GM23338 (cell line): ENCODE measurements at regions not wholly inside any gene's neighbourhood (a gene's known extent, or its start where the extent isn't known, plus 50 kb on each side); places are given as distances from the start of the nearest gene placed in this dataset.

Experiments
- CREB1 ChIP-seq: fragments of 250-450 bp; sonication (Bioruptor Pico); IDR thresholded peaks from 2 replicates; pipeline ENCODE4 v1.5.0; 2020; ENCODE audit warnings: low read depth, mild to moderate bottlenecking, moderate library complexity
- CTCF ChIP-seq, 2 experiments: fragments of 200-600 bp in 1 of 2; sonication (generic) in 1 of 2; conservative IDR thresholded peaks; 2 replicates each; pipeline versions ENCODE4 v1.5.1 to v1.6.1; 2016 to 2017; ENCODE audit warnings: antibody characterized with exemption in 2 of 2, low read depth in 2 of 2, mild to moderate bottlenecking in 2 of 2, moderate library complexity in 1 of 2
- EZH2 ChIP-seq: fragments of 200-600 bp; sonication (generic); IDR thresholded peaks from one replicate; pipeline ENCODE4 v1.8.0; 2017; ENCODE audit warnings: antibody characterized with exemption, mild to moderate bottlenecking, low read depth; ENCODE audit not compliant: unreplicated experiment
- EZH2phosphoT487 ChIP-seq: fragments of 200-600 bp; sonication (generic); IDR thresholded peaks from one replicate; pipeline ENCODE4 v1.8.1; 2018; ENCODE audit warnings: antibody characterized with exemption; ENCODE audit not compliant: unreplicated experiment
- JUNB ChIP-seq: IDR thresholded peaks from one replicate; pipeline ENCODE4 v1.6.1; 2016; ENCODE audit warnings: antibody characterized with exemption; ENCODE audit not compliant: unreplicated experiment
- POLR2AphosphoS5 ChIP-seq: IDR thresholded peaks from 2 replicates; pipeline ENCODE4 v1.6.1; 2016; ENCODE audit warnings: antibody characterized with exemption, low read depth
- REST ChIP-seq: IDR thresholded peaks from one replicate; pipeline ENCODE4 v1.6.1; 2018; ENCODE audit warnings: antibody characterized with exemption; ENCODE audit not compliant: unreplicated experiment
- STAT1 ChIP-seq: IDR thresholded peaks from one replicate; pipeline ENCODE4 v1.6.1; 2016; ENCODE audit warnings: antibody characterized with exemption; ENCODE audit not compliant: unreplicated experiment
- ZNF114 ChIP-seq: fragments of 250-450 bp; sonication (Bioruptor Pico); IDR thresholded peaks from 2 replicates; pipeline ENCODE4 v1.5.0; 2020; ENCODE audit warnings: mild to moderate bottlenecking, moderate library complexity
- ZNF331 ChIP-seq: fragments of 250-450 bp; sonication (Bioruptor Pico); IDR thresholded peaks from 2 replicates; pipeline ENCODE4 v1.5.0; 2020; ENCODE audit warnings: low read depth, mild to moderate bottlenecking, moderate library complexity
- ZNF462 ChIP-seq: fragments of 250-450 bp; sonication (Bioruptor Pico); IDR thresholded peaks from 2 replicates; pipeline ENCODE4 v1.5.0; 2020; ENCODE audit warnings: mild to moderate bottlenecking, moderate library complexity

- TF ChIP-seq CTCF (conservative IDR thresholded peaks at IDR 0.05; ENCODE audit: low read depth in 2 of 2) (no peak), CREB1 (no peak), EZH2 (no peak), JUNB (no peak), REST (no peak), EZH2phosphoT487 (no peak), POLR2AphosphoS5 (no peak), ZNF114 (CRISPR knock-in tag) (no peak), STAT1 (no peak), ZNF331 (CRISPR knock-in tag) (no peak), ZNF462 (CRISPR knock-in tag) (no peak)
These were observed 1003.8 kb upstream of the INTU start for GRCh38 chr4:126628933-126629332.
